T-helper 1 cell treated with Interleukin-12 subunit alpha and Interleukin-12 subunit beta and Interleukin-4 antibody, amounts not matched to agents 30 μg/mL and 1 μg/mL, for 36 hours (primary cell): ENCODE measurements at regions not wholly inside any gene's neighbourhood (a gene's known extent, or its start where the extent isn't known, plus 50 kb on each side); places are given as distances from the start of the nearest gene placed in this dataset.

Experiments used
- H3K27ac Mint-ChIP-seq: one replicate; pipeline ENCODE4 v1.8.0; 2021; ENCODE audit warnings: mild to moderate bottlenecking, mixed read lengths
- H3K27me3 Mint-ChIP-seq: one replicate; pipeline ENCODE4 v1.8.0; 2021; ENCODE audit warnings: low read depth, mixed read lengths
- H3K36me3 Mint-ChIP-seq: one replicate; pipeline ENCODE4 v1.8.0; 2021; ENCODE audit warnings: low read depth, mixed read lengths
- H3K4me1 Mint-ChIP-seq: one replicate; pipeline ENCODE4 v1.8.0; 2021; ENCODE audit warnings: low read depth, mixed read lengths
- H3K4me3 Mint-ChIP-seq: one replicate; pipeline ENCODE4 v1.8.0; 2021; ENCODE audit warnings: mild to moderate bottlenecking, moderate library complexity, mixed read lengths
- H3K9me3 Mint-ChIP-seq: one replicate; pipeline ENCODE4 v1.8.0; 2021; ENCODE audit warnings: mixed read lengths

DNA sequence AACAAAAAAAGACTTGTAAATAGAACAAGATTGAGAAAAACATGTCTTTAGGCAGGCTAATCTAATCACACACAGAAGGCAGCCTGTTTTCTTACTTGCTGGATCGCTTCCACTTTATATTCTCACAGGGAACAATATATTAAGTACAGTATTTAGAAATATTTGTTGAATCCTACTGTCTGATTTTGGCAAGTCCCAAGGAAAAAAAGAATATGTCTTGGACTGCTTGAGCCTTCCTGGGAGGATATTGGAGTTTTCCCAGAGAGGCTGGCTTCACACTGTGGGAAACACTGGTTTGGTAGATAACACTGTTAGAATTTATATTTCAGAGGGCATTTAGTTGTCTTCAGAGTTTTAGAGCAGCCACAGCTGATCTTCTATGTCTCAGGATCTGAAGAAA lies 229.7 kb downstream of the PRL start:
- H3K4me1 Mint-ChIP-seq: peaks cover 15% of the 10 kb centered on the region
- no peak overlapping the region for H3K4me3 Mint-ChIP-seq
- no peaks in the 10 kb centered on the region for H3K36me3 Mint-ChIP-seq
- no peak overlapping the region for H3K27ac Mint-ChIP-seq
- H3K27me3 Mint-ChIP-seq: peaks cover 8% of the 10 kb centered on the region
- no peaks in the 10 kb centered on the region for H3K9me3 Mint-ChIP-seq

DNA sequence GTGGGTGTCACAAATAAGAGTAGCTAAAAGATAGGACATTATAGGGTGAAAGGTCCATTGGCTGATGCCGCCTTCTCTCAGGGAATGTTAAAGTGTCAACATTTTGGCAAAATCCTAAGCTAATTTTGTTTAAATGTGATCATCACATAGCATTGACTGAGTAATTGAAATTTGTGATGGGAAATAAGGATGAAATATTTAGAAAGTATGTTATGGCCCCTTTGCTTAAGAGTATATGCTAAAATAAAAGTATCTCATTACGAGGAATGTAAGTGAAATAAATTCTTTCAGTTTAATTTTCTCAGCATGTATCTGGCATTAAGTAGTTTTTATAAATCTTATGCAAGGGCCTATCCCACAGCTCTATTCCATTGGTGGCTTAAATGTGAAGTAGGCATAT lies 229.2 kb downstream of the PRL start:
- H3K36me3 Mint-ChIP-seq: no peaks in the 10 kb centered on the region
- H3K9me3 Mint-ChIP-seq: no peaks in the 10 kb centered on the region
- H3K27me3 Mint-ChIP-seq: peaks cover 8% of the 10 kb centered on the region
- H3K27ac Mint-ChIP-seq: no peak overlapping the region
- H3K4me3 Mint-ChIP-seq: no peak overlapping the region
- peaks cover 12% of the 10 kb centered on the region for H3K4me1 Mint-ChIP-seq

DNA sequence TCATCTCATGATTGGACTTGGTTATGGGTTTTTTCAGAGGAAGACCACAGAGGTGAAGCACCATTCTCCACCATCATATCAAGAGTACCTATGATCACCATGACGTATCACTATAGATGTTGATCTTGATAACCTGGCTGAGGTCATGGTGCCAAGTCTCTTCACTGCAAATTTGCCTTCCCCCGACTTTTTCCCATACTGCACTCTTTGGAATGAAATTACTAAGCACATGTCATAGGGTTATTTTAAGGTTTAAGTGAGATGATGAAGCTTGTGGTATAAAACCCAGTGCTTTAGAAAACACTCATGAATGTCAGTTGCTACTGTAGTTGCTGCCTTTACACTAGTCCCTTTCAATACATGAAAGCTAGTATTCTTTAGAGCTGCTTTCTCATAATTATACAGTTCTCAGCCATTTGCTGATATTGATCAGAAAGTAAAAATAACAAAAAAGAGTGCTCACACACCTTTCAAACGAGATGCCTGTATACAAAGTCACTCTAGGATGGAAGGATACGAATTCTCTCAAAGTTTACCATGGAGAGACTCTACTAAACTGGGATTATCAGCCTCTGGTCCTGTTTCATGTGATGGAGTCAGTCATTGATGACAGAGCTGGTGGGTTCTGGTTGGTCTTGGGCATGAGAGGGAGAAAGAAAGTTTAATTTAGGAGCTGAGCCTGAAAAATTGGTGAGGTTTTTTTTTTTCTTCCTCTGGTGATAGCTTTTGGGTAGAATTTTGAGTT lies 228.1 kb downstream of the PRL start:
- H3K27ac Mint-ChIP-seq: no peak overlapping the region

DNA sequence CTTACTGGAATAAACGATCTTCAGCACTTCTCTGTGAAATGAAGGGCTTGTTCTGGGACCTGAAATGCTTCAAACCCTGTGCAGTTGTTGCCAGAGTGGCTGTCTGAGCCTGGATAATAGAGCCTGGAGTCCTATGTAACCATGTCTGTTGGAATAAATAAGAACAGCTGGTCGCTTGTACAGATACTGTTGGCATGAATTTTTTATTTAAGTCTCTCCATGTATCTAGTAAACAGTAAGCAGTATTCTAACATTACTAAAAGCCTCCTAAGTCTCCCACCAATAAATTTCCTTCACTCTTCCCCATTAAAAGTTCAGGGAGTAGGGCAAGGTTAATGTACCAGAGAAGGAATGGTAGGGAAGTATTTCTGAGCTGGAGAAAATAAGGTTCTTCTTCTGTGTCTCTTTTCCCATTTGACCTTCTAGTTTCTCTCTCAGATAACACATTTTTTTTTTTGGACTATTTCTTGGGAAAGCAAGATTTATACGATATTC lies 227.5 kb downstream of the PRL start:
- H3K4me1 Mint-ChIP-seq: peaks cover 3% of the 10 kb centered on the region
- no peaks in the 10 kb centered on the region for H3K36me3 Mint-ChIP-seq
- no peak overlapping the region for H3K27ac Mint-ChIP-seq
- no peak overlapping the region for H3K4me3 Mint-ChIP-seq
- peaks cover 8% of the 10 kb centered on the region for H3K27me3 Mint-ChIP-seq
- H3K9me3 Mint-ChIP-seq: no peaks in the 10 kb centered on the region

More for the DNA sequence above, 228.1 kb downstream of the PRL start:
- H3K4me1 Mint-ChIP-seq: peaks cover 5% of the 10 kb centered on the region
- H3K27me3 Mint-ChIP-seq: peaks cover 8% of the 10 kb centered on the region
- H3K9me3 Mint-ChIP-seq: no peaks in the 10 kb centered on the region
- no peak overlapping the region for H3K4me3 Mint-ChIP-seq
- H3K36me3 Mint-ChIP-seq: no peaks in the 10 kb centered on the region

DNA sequence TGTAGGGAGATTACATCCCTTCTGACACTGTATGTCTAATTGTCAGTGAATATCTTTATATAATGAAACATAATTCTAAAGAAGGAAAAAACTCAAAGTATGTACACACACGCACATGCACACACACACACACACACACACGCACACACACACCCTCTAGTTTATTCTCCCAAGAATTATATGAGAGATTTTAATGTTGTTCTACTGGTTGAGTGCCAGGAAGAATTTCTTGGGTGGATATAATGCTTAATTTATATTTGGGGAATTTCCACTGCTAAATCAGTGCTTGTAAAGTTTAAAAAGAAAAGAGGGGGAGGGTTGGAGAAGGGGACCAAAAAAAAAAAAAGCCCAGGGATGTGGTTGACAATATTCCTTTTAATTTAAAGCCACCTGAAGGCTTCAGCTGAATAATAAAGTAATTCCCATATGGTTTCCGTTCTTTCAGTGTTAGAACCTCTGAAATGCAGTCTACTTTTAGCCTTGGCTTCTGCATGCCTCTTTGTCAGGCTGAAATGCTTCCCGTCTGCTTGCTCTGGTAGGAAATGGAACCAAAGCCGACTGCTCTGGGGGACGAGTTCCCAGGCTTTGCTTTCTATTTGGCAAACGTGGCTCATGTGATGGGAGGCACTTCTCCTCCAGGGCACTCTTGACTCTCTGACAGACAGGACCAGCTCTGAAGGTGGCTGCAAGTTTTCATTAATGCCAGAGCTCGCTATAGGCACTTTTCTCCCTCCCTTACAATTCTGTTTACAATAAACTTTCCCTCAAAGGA lies 225.4 kb downstream of the PRL start:
- H3K27ac Mint-ChIP-seq: no peak overlapping the region
- H3K9me3 Mint-ChIP-seq: no peaks in the 10 kb centered on the region
- peaks cover 7% of the 10 kb centered on the region for H3K27me3 Mint-ChIP-seq
- peaks cover 3% of the 10 kb centered on the region for H3K4me1 Mint-ChIP-seq
- H3K4me3 Mint-ChIP-seq: no peak overlapping the region
- H3K36me3 Mint-ChIP-seq: no peaks in the 10 kb centered on the region

DNA sequence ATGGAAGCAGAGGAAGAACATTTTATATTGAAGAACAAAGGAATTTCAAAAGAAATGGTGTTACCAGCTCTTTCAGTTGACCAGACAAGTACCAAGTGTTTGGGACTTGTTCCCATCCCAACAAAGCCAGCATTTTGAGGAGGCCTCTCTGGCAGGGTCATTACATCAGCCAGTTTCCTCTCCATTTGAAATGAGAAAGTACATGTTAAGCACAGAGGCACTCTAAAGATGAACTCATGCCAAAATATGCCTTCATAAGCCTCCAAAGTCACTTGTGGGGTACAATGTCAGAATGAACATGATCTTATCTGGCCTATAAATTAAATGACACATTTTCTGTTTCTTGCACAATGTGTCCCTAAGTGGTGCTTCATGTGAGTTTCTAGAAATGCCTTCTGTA lies 223.9 kb downstream of the PRL start:
- no peaks in the 10 kb centered on the region for H3K9me3 Mint-ChIP-seq
- H3K4me3 Mint-ChIP-seq: no peak overlapping the region
- H3K27me3 Mint-ChIP-seq: no peaks in the 10 kb centered on the region
- H3K27ac Mint-ChIP-seq: no peak overlapping the region
- H3K36me3 Mint-ChIP-seq: no peaks in the 10 kb centered on the region
- peaks cover 3% of the 10 kb centered on the region for H3K4me1 Mint-ChIP-seq

DNA sequence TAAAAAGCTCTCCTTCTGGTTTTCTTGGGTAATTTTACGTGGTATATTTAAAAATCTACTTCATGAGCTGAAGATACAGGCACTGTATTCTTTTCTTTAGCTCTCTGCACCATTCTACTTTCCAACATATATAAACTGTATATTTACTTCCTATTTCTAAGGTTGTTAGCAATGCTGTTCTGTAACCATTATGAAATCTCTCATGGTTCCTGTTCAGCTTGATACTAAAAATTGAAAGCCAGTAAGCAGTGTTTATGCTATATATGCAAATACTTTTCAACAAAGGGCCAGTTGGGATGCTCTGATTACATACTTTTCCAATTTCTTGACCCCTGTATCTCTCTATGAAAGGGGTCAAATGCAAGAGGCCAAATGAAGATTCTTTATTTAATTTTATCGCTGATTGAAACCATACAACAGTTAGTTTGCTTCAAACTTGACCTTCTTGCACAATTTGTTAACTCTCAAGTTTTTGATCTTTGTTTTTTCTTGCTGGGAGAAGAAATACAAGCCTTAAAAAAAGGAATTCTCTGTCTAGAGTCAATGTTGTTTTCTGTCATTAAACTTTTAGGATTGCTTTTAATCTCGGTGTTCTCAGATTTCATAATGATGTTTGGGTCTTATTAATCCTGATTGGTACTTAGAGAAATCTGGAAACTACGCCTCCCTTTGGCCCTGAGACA lies 223.2 kb downstream of the PRL start:
- Mint-ChIP-seq H3K4me1 (no peaks in the 10 kb centered on the region), H3K27me3 (no peaks in the 10 kb centered on the region), H3K27ac (no peak overlapping the region), H3K9me3 (no peaks in the 10 kb centered on the region), H3K36me3 (no peaks in the 10 kb centered on the region), H3K4me3 (no peak overlapping the region)

DNA sequence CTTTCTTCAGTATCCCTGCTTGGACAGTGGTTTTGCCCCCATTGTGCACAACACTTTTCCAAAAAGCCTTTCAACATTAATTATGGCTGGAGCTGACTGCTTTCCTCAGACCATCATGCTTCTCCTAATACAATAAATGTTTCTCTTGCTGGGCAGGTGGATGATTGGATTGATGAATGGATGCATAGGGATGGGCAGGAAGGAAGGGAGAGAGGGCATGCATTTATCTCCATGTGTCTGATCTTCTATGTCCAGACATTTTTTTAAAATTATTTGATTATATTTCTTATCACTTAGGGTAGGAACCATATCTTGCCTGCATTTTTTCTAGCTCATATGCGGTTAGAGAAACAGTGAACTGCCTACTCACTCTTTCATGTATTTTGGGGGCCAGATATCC lies 218.5 kb downstream of the PRL start:
- Mint-ChIP-seq H3K36me3 (no peaks in the 10 kb centered on the region), H3K4me3 (no peak overlapping the region), H3K27ac (no peak overlapping the region), H3K4me1 (no peaks in the 10 kb centered on the region), H3K9me3 (no peaks in the 10 kb centered on the region), H3K27me3 (no peaks in the 10 kb centered on the region)

DNA sequence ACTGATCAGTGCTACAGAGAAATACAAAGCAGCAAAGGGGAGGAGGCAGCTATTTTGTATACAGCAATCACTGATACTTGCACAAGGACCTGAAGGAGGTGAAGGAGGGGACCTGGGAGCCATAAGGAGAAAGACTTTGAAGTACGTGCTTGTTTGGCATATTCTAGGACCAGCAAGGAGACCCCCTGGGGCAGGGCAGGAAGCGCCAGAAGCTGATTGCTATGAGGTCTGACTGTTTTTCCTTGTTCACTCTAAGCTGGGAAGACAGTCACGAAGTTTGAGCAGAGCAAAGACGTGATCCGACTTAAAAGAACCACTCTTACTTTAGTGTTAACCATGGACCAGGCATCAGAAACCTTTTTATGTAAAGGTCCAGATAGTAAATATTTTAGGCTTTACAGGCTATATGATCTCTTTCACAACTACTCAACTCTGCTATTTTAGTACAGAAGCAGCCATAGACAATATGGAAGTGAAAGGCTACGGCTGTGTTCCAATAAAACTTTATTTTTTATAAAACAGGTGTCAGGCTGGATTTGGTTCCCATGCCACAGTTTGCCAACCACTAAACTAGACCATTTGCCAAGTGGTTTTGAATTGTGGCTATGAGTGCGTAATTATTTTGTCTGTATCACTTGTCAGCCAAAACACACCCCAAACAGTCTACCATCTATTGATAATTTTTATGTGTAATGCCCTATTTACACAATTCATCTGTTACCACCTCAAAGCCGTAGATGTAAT lies 217.9 kb downstream of the PRL start:
- no peaks in the 10 kb centered on the region for H3K36me3 Mint-ChIP-seq
- H3K4me3 Mint-ChIP-seq: no peak overlapping the region
- H3K27ac Mint-ChIP-seq: no peak overlapping the region
- H3K27me3 Mint-ChIP-seq: no peaks in the 10 kb centered on the region
- H3K9me3 Mint-ChIP-seq: no peaks in the 10 kb centered on the region
- H3K4me1 Mint-ChIP-seq: no peaks in the 10 kb centered on the region

DNA sequence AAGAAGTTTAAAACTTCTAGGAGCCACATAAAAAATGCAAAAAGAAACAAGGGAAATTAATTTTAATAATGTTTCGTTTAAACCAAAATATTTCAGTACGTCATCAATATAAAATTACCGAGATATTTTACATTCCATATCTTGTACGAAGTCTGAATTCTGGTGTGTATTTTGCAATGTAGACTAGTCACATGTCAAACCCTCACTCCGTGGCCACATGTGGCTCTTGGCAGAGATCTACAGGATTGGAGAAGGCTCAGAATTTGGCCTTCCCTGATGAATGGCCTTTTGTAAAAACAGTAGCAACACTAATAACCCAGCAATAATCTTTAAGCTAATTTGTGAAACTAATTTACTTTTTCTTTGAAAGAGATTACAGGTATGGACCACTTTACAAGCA lies 217.1 kb downstream of the PRL start:
- no peaks in the 10 kb centered on the region for H3K9me3 Mint-ChIP-seq
- H3K27ac Mint-ChIP-seq: no peak overlapping the region
- no peaks in the 10 kb centered on the region for H3K27me3 Mint-ChIP-seq
- no peak overlapping the region for H3K4me3 Mint-ChIP-seq
- no peaks in the 10 kb centered on the region for H3K36me3 Mint-ChIP-seq
- H3K4me1 Mint-ChIP-seq: no peaks in the 10 kb centered on the region

DNA sequence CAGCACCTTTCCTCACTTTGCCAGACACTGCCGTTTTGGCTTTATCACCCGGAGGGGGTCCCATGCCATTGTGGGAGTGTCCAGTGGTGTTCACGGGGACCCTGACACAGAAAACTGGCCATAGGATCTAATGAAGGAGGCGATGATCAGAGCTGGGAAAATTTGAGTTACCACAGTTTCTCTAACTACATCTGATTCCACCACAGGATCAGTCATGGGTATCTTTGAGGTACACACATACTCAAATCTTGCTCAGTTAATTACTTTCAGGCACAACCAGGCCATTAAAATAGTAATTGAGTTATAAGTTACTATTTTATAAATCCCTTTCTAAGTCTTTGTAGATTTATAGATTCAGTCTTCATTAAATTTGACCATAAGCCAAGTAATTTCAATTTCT lies 215.1 kb downstream of the PRL start:
- H3K27me3 Mint-ChIP-seq: no peaks in the 10 kb centered on the region
- H3K4me1 Mint-ChIP-seq: no peaks in the 10 kb centered on the region
- no peaks in the 10 kb centered on the region for H3K9me3 Mint-ChIP-seq
- H3K27ac Mint-ChIP-seq: no peak overlapping the region
- H3K36me3 Mint-ChIP-seq: no peaks in the 10 kb centered on the region
- H3K4me3 Mint-ChIP-seq: no peak overlapping the region

DNA sequence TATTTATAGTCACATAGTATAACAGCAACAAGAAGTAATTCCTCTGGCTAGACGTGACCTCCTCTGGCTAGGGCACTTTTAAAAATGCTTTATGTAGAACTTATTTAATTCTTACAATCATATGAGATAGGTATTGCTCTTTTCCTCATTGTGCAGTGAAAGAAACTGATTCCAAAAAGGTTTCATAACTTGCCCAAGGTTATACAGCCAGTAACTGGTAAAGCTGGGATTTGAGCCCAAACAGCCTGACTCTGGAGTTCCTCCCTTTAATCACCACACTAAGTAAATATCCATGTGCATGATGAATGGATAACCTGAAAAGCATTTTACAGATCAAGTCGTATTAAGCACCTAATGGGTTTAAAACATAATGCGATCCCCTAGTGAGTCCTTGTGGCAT lies 214.6 kb downstream of the PRL start:
- H3K4me1 Mint-ChIP-seq: no peaks in the 10 kb centered on the region
- H3K27ac Mint-ChIP-seq: no peak overlapping the region
- H3K36me3 Mint-ChIP-seq: no peaks in the 10 kb centered on the region
- no peaks in the 10 kb centered on the region for H3K27me3 Mint-ChIP-seq
- H3K9me3 Mint-ChIP-seq: no peaks in the 10 kb centered on the region
- no peak overlapping the region for H3K4me3 Mint-ChIP-seq

DNA sequence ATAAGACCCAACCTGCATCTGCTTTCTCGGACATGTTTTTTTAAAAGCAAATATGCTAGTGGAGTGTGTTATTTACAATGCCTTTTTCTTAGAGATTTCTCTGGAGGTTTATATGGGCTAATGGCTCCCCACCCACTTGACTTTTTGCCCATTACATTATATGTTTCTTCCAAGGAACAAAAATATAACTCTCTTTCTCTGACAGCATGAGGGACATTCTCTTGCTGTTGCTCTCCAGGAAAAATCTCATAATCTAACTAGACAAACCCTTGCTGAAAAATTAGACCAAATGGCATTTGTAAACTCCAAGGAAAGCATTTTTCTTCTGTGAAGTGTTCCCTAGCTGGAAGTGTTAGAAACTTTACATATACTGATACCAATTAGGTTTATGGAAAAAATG lies 213.7 kb downstream of the PRL start:
- no peaks in the 10 kb centered on the region for H3K27me3 Mint-ChIP-seq
- no peak overlapping the region for H3K27ac Mint-ChIP-seq
- H3K36me3 Mint-ChIP-seq: no peaks in the 10 kb centered on the region
- H3K4me3 Mint-ChIP-seq: no peak overlapping the region
- no peaks in the 10 kb centered on the region for H3K9me3 Mint-ChIP-seq
- H3K4me1 Mint-ChIP-seq: no peaks in the 10 kb centered on the region

DNA sequence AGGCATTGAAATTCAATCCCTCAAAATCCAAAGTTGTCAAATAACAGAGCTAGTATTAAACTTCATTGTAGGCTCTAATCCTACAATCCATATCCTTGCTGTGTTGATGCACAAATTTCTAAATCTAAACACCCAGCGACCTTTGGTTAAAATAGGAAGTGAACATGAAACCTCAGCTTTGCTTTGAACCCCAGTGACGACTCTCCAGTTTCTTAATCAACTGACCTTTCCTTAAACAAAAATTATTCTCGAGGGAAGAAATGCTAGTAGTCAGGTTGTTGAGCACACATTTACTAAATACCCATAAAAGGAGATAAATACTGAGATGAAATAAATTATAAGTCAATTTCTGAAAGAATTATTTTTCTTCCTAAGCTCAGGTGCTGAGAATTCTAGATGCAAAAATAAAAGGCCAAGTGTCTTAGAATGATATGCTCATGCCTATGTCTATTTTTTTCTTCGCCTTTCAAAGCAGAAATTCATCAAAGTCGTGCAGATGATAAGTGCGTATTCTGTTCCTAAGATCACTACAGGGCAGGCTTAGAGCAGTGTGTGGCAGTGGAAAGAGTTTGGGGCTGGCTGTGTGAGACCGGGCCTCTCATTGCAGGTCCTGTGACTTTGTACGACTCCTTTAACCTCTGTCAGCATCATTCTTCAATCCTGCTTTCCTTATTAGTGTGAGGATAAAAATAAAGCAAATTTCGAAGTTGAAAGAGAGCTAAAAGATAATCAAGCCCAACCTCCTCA lies 208.7 kb downstream of the PRL start:
- H3K4me1 Mint-ChIP-seq: no peaks in the 10 kb centered on the region
- no peak overlapping the region for H3K27ac Mint-ChIP-seq
- no peaks in the 10 kb centered on the region for H3K27me3 Mint-ChIP-seq
- H3K9me3 Mint-ChIP-seq: no peaks in the 10 kb centered on the region
- no peak overlapping the region for H3K4me3 Mint-ChIP-seq
- no peaks in the 10 kb centered on the region for H3K36me3 Mint-ChIP-seq
